GM19025 (cell line): ENCODE measurements at regions not wholly inside any gene's neighbourhood (a gene's known extent, or its start where the extent isn't known, plus 50 kb on each side); places are given as distances from the start of the nearest gene placed in this dataset.

ENCODE experiments used
- ATAC-seq: cut with Tn5 transposase; IDR thresholded peaks from one replicate; pipeline ENCODE4 v1.9.1; 2021; ENCODE audit warnings: mild to moderate bottlenecking, low read depth, moderate library complexity; ENCODE audit not compliant: unreplicated experiment

GRCh38 chr6:97867177-97867576, 584.2 kb upstream of the MMS22L start:
- no peak for ATAC-seq

- no peak for ATAC-seq
Measured at GRCh38 chr6:97870273-97870672, 587.3 kb upstream of the MMS22L start.

GRCh38 chr6:97876711-97877110, 593.7 kb upstream of the MMS22L start:
- ATAC-seq, result no peak

- no peak for ATAC-seq
Measured at GRCh38 chr6:97882755-97883154, 599.7 kb upstream of the MMS22L start.

GRCh38 chr6:97885325-97885724, 602.3 kb upstream of the MMS22L start:
- no peak for ATAC-seq

GRCh38 chr6:97885828-97886227, 602.8 kb upstream of the MMS22L start:
- no peak for ATAC-seq

GRCh38 chr6:97901531-97901930, 618.5 kb upstream of the MMS22L start:
- no peak for ATAC-seq

GRCh38 chr6:97909380-97909779, 626.4 kb upstream of the MMS22L start:
- no peak for ATAC-seq

GRCh38 chr6:97913721-97914120, 630.7 kb upstream of the MMS22L start:
- ATAC-seq, result no peak

GRCh38 chr6:97914912-97915311, 631.9 kb upstream of the MMS22L start:
- ATAC-seq, result no peak

GRCh38 chr6:97915537-97915936, 632.5 kb upstream of the MMS22L start:
- ATAC-seq, result no peak

GRCh38 chr6:97917369-97917768, 634.4 kb upstream of the MMS22L start:
- no peak for ATAC-seq

GRCh38 chr6:97919046-97919445, 636.0 kb upstream of the MMS22L start:
- no peak for ATAC-seq

GRCh38 chr6:97919631-97920030, 636.6 kb upstream of the MMS22L start:
- ATAC-seq, result no peak

GRCh38 chr6:97923249-97923648, 640.2 kb upstream of the MMS22L start:
- no peak for ATAC-seq

GRCh38 chr6:97925504-97925903, 642.5 kb upstream of the MMS22L start:
- ATAC-seq, result no peak

- no peak for ATAC-seq
Measured at GRCh38 chr6:97939440-97940168, 656.6 kb upstream of the MMS22L start.

GRCh38 chr6:97947841-97948240, 664.8 kb upstream of the MMS22L start:
- ATAC-seq, result no peak

- no peak for ATAC-seq
Measured at GRCh38 chr6:97958134-97958533, 675.1 kb upstream of the MMS22L start.

GRCh38 chr6:97963193-97963592, 680.2 kb upstream of the MMS22L start:
- ATAC-seq, result no peak

GRCh38 chr6:97969065-97969464, 686.0 kb upstream of the MMS22L start:
- no peak for ATAC-seq

- no peak for ATAC-seq
Measured at GRCh38 chr6:97977084-97977483, 694.1 kb upstream of the MMS22L start.

- ATAC-seq, result no peak
Measured at GRCh38 chr6:97978855-97979271, 695.8 kb upstream of the MMS22L start.
